ENCODE measurements at regions not wholly inside any gene's neighbourhood (a gene's known extent, or its start where the extent isn't known, plus 50 kb on each side); places are given as distances from the start of the nearest gene placed in this dataset.

GRCh38 chr4:175531405-175532091 is 280.5 kb downstream of the GPM6A start:
- no peaks in the 10 kb centered on the region for H3K4me1 ChIP-seq (ENCODE audit: control insufficient read depth in 1 of 2, insufficient read depth in 2 of 2, low read length in 2 of 2)
- H3K4me3 ChIP-seq (ENCODE audit: low read depth in 1 of 2, low read length in 2 of 2) = no peak overlapping the region
- no peaks in the 10 kb centered on the region for H3K27me3 ChIP-seq (ENCODE audit: control insufficient read depth in 1 of 2, insufficient read depth in 2 of 2, low read length in 2 of 2)
- no peak overlapping the region for H3K9ac ChIP-seq (ENCODE audit: low read depth in 1 of 2, low read length in 2 of 2)
- H3K9me3 ChIP-seq (ENCODE audit: control insufficient read depth in 1 of 2, low read length in 2 of 2) = no peaks in the 10 kb centered on the region
- no peaks in the 10 kb centered on the region for H3K36me3 ChIP-seq (ENCODE audit: control insufficient read depth in 1 of 2, insufficient read depth in 2 of 2, low read length in 2 of 2)
- no peak overlapping the region for H3K27ac ChIP-seq (ENCODE audit: low read depth, low read length)

GRCh38 chr4:175536852-175537453 is 275.1 kb downstream of the GPM6A start:
- no peaks in the 10 kb centered on the region for H3K4me1 ChIP-seq (ENCODE audit: control insufficient read depth in 1 of 2, insufficient read depth in 2 of 2, low read length in 2 of 2)
- no peak overlapping the region for H3K4me3 ChIP-seq (ENCODE audit: low read depth in 1 of 2, low read length in 2 of 2)
- no peak overlapping the region for H3K9ac ChIP-seq (ENCODE audit: low read depth in 1 of 2, low read length in 2 of 2)
- H3K9me3 ChIP-seq (ENCODE audit: control insufficient read depth in 1 of 2, low read length in 2 of 2) = no peaks in the 10 kb centered on the region
- no peak overlapping the region for H3K27ac ChIP-seq (ENCODE audit: low read depth, low read length)
- no peaks in the 10 kb centered on the region for H3K36me3 ChIP-seq (ENCODE audit: control insufficient read depth in 1 of 2, insufficient read depth in 2 of 2, low read length in 2 of 2)
- H3K27me3 ChIP-seq (ENCODE audit: control insufficient read depth in 1 of 2, insufficient read depth in 2 of 2, low read length in 2 of 2) = no peaks in the 10 kb centered on the region

- H3K27ac ChIP-seq (ENCODE audit: low read depth, low read length) = no peak overlapping the region
- H3K9me3 ChIP-seq (ENCODE audit: control insufficient read depth in 1 of 2, low read length in 2 of 2) = no peaks in the 10 kb centered on the region
- no peaks in the 10 kb centered on the region for H3K4me1 ChIP-seq (ENCODE audit: control insufficient read depth in 1 of 2, insufficient read depth in 2 of 2, low read length in 2 of 2)
- H3K9ac ChIP-seq (ENCODE audit: low read depth in 1 of 2, low read length in 2 of 2) = no peak overlapping the region
- no peaks in the 10 kb centered on the region for H3K36me3 ChIP-seq (ENCODE audit: control insufficient read depth in 1 of 2, insufficient read depth in 2 of 2, low read length in 2 of 2)
- no peaks in the 10 kb centered on the region for H3K27me3 ChIP-seq (ENCODE audit: control insufficient read depth in 1 of 2, insufficient read depth in 2 of 2, low read length in 2 of 2)
- no peak overlapping the region for H3K4me3 ChIP-seq (ENCODE audit: low read depth in 1 of 2, low read length in 2 of 2)
These were observed 272.6 kb downstream of the GPM6A start for GRCh38 chr4:175539498-175539897.

GRCh38 chr4:175540151-175540550 is 271.9 kb downstream of the GPM6A start:
- no peak overlapping the region for H3K27ac ChIP-seq (ENCODE audit: low read depth, low read length)
- H3K9me3 ChIP-seq (ENCODE audit: control insufficient read depth in 1 of 2, low read length in 2 of 2) = no peaks in the 10 kb centered on the region
- no peaks in the 10 kb centered on the region for H3K27me3 ChIP-seq (ENCODE audit: control insufficient read depth in 1 of 2, insufficient read depth in 2 of 2, low read length in 2 of 2)
- no peak overlapping the region for H3K9ac ChIP-seq (ENCODE audit: low read depth in 1 of 2, low read length in 2 of 2)
- no peak overlapping the region for H3K4me3 ChIP-seq (ENCODE audit: low read depth in 1 of 2, low read length in 2 of 2)
- H3K36me3 ChIP-seq (ENCODE audit: control insufficient read depth in 1 of 2, insufficient read depth in 2 of 2, low read length in 2 of 2) = no peaks in the 10 kb centered on the region
- H3K4me1 ChIP-seq (ENCODE audit: control insufficient read depth in 1 of 2, insufficient read depth in 2 of 2, low read length in 2 of 2) = no peaks in the 10 kb centered on the region

GRCh38 chr4:175540732-175541131 is 271.3 kb downstream of the GPM6A start:
- Histone ChIP-seq H3K9ac (ENCODE audit: low read depth in 1 of 2, low read length in 2 of 2) (no peak overlapping the region), H3K4me3 (ENCODE audit: low read depth in 1 of 2, low read length in 2 of 2) (no peak overlapping the region), H3K4me1 (ENCODE audit: control insufficient read depth in 1 of 2, insufficient read depth in 2 of 2, low read length in 2 of 2) (no peaks in the 10 kb centered on the region), H3K36me3 (ENCODE audit: control insufficient read depth in 1 of 2, insufficient read depth in 2 of 2, low read length in 2 of 2) (no peaks in the 10 kb centered on the region), H3K9me3 (ENCODE audit: control insufficient read depth in 1 of 2, low read length in 2 of 2) (no peaks in the 10 kb centered on the region), H3K27me3 (ENCODE audit: control insufficient read depth in 1 of 2, insufficient read depth in 2 of 2, low read length in 2 of 2) (no peaks in the 10 kb centered on the region), H3K27ac (ENCODE audit: low read depth, low read length) (no peak overlapping the region)

GRCh38 chr4:175542786-175543185 is 269.3 kb downstream of the GPM6A start:
- Histone ChIP-seq H3K27ac (ENCODE audit: low read depth, low read length) (no peak overlapping the region), H3K27me3 (ENCODE audit: control insufficient read depth in 1 of 2, insufficient read depth in 2 of 2, low read length in 2 of 2) (no peaks in the 10 kb centered on the region), H3K9ac (ENCODE audit: low read depth in 1 of 2, low read length in 2 of 2) (no peak overlapping the region), H3K36me3 (ENCODE audit: control insufficient read depth in 1 of 2, insufficient read depth in 2 of 2, low read length in 2 of 2) (no peaks in the 10 kb centered on the region), H3K9me3 (ENCODE audit: control insufficient read depth in 1 of 2, low read length in 2 of 2) (no peaks in the 10 kb centered on the region), H3K4me1 (ENCODE audit: control insufficient read depth in 1 of 2, insufficient read depth in 2 of 2, low read length in 2 of 2) (no peaks in the 10 kb centered on the region), H3K4me3 (ENCODE audit: low read depth in 1 of 2, low read length in 2 of 2) (no peak overlapping the region)

GRCh38 chr4:175559126-175559525 is 252.9 kb downstream of the GPM6A start:
- no peak overlapping the region for H3K4me3 ChIP-seq (ENCODE audit: low read depth in 1 of 2, low read length in 2 of 2)
- no peak overlapping the region for H3K27ac ChIP-seq (ENCODE audit: low read depth, low read length)

GRCh38 chr4:175559526-175559925 is 252.5 kb downstream of the GPM6A start:
- no peaks in the 10 kb centered on the region for H3K9me3 ChIP-seq (ENCODE audit: control insufficient read depth in 1 of 2, low read length in 2 of 2)
- H3K4me3 ChIP-seq (ENCODE audit: low read depth in 1 of 2, low read length in 2 of 2) = no peak overlapping the region
- H3K4me1 ChIP-seq (ENCODE audit: control insufficient read depth in 1 of 2, insufficient read depth in 2 of 2, low read length in 2 of 2) = no peaks in the 10 kb centered on the region
- no peaks in the 10 kb centered on the region for H3K36me3 ChIP-seq (ENCODE audit: control insufficient read depth in 1 of 2, insufficient read depth in 2 of 2, low read length in 2 of 2)
- H3K9ac ChIP-seq (ENCODE audit: low read depth in 1 of 2, low read length in 2 of 2) = no peak overlapping the region
- no peak overlapping the region for H3K27ac ChIP-seq (ENCODE audit: low read depth, low read length)
- H3K27me3 ChIP-seq (ENCODE audit: control insufficient read depth in 1 of 2, insufficient read depth in 2 of 2, low read length in 2 of 2) = no peaks in the 10 kb centered on the region

More at GRCh38 chr4:175559126-175559525, 252.9 kb downstream of the GPM6A start:
- Histone ChIP-seq H3K9me3 (ENCODE audit: control insufficient read depth in 1 of 2, low read length in 2 of 2) (no peaks in the 10 kb centered on the region), H3K36me3 (ENCODE audit: control insufficient read depth in 1 of 2, insufficient read depth in 2 of 2, low read length in 2 of 2) (no peaks in the 10 kb centered on the region), H3K4me1 (ENCODE audit: control insufficient read depth in 1 of 2, insufficient read depth in 2 of 2, low read length in 2 of 2) (no peaks in the 10 kb centered on the region), H3K9ac (ENCODE audit: low read depth in 1 of 2, low read length in 2 of 2) (no peak overlapping the region), H3K27me3 (ENCODE audit: control insufficient read depth in 1 of 2, insufficient read depth in 2 of 2, low read length in 2 of 2) (no peaks in the 10 kb centered on the region)

GRCh38 chr4:175560604-175561003 is 251.5 kb downstream of the GPM6A start:
- Histone ChIP-seq H3K4me3 (ENCODE audit: low read depth in 1 of 2, low read length in 2 of 2) (no peak overlapping the region), H3K27ac (ENCODE audit: low read depth, low read length) (no peak overlapping the region), H3K36me3 (ENCODE audit: control insufficient read depth in 1 of 2, insufficient read depth in 2 of 2, low read length in 2 of 2) (no peaks in the 10 kb centered on the region), H3K9me3 (ENCODE audit: control insufficient read depth in 1 of 2, low read length in 2 of 2) (no peaks in the 10 kb centered on the region), H3K27me3 (ENCODE audit: control insufficient read depth in 1 of 2, insufficient read depth in 2 of 2, low read length in 2 of 2) (no peaks in the 10 kb centered on the region), H3K9ac (ENCODE audit: low read depth in 1 of 2, low read length in 2 of 2) (no peak overlapping the region), H3K4me1 (ENCODE audit: control insufficient read depth in 1 of 2, insufficient read depth in 2 of 2, low read length in 2 of 2) (no peaks in the 10 kb centered on the region)

GRCh38 chr4:175561696-175562095 is 250.4 kb downstream of the GPM6A start:
- Histone ChIP-seq H3K27ac (ENCODE audit: low read depth, low read length) (no peak overlapping the region), H3K4me3 (ENCODE audit: low read depth in 1 of 2, low read length in 2 of 2) (no peak overlapping the region), H3K36me3 (ENCODE audit: control insufficient read depth in 1 of 2, insufficient read depth in 2 of 2, low read length in 2 of 2) (no peaks in the 10 kb centered on the region), H3K27me3 (ENCODE audit: control insufficient read depth in 1 of 2, insufficient read depth in 2 of 2, low read length in 2 of 2) (no peaks in the 10 kb centered on the region), H3K9ac (ENCODE audit: low read depth in 1 of 2, low read length in 2 of 2) (no peak overlapping the region), H3K9me3 (ENCODE audit: control insufficient read depth in 1 of 2, low read length in 2 of 2) (no peaks in the 10 kb centered on the region), H3K4me1 (ENCODE audit: control insufficient read depth in 1 of 2, insufficient read depth in 2 of 2, low read length in 2 of 2) (no peaks in the 10 kb centered on the region)
